VCaP (cell line): ENCODE measurements at regions not wholly inside any gene's neighbourhood (a gene's known extent, or its start where the extent isn't known, plus 50 kb on each side); places are given as distances from the start of the nearest gene placed in this dataset.

ENCODE experiments used
- H3K27ac ChIP-seq: fragments of 450-650 bp; 2 replicates; pipeline ENCODE4 v1.5.1; 2017
- CTCF ChIP-seq: fragments of 450-650 bp; conservative IDR thresholded peaks from 2 replicates; pipeline ENCODE4 v1.5.1; 2017; ENCODE audit warnings: mild to moderate bottlenecking, moderate library complexity

GRCh38 chr15:93460717-93461116 lies 371.7 kb upstream of the RGMA start:
- no peak for TF ChIP-seq CTCF

GRCh38 chr15:93459396-93459795 lies 370.4 kb upstream of the RGMA start:
- H3K27ac ChIP-seq = no peak overlapping the region
- no peak for TF ChIP-seq CTCF

More at GRCh38 chr15:93460717-93461116, 371.7 kb upstream of the RGMA start:
- no peak overlapping the region for H3K27ac ChIP-seq

GRCh38 chr15:93458597-93458996 lies 369.6 kb upstream of the RGMA start:
- TF ChIP-seq CTCF = no peak
- no peak overlapping the region for H3K27ac ChIP-seq

- no peak for TF ChIP-seq CTCF
- H3K27ac ChIP-seq = no peak overlapping the region
These were observed 365.8 kb upstream of the RGMA start for GRCh38 chr15:93454788-93455187.

- H3K27ac ChIP-seq = no peak overlapping the region
- no peak for TF ChIP-seq CTCF
These were observed 363.7 kb upstream of the RGMA start for GRCh38 chr15:93452537-93453211.

GRCh38 chr15:93451822-93452221 lies 362.8 kb upstream of the RGMA start:
- TF ChIP-seq CTCF = no peak
- H3K27ac ChIP-seq = no peak overlapping the region

- H3K27ac ChIP-seq = no peak overlapping the region
- TF ChIP-seq CTCF = no peak
These were observed 362.3 kb upstream of the RGMA start for GRCh38 chr15:93451265-93451664.
